Gastroesophageal sphincter (tissue), 4 donors: ENCODE measurements at regions not wholly inside any gene's neighbourhood (a gene's known extent, or its start where the extent isn't known, plus 50 kb on each side); places are given as distances from the start of the nearest gene placed in this dataset.

Experiments
- ATAC-seq: fragments of 150-250 bp; one replicate; pipeline ENCODE4 v1.9.1; 2016; ENCODE audit warnings: mild to moderate bottlenecking, moderate library complexity
- H3K27ac ChIP-seq, 4 donors: fragments of 200-600 bp; sonication (generic) in 3 of 4; 1 replicate in 3 of 4; 2 replicates in 1 of 4; pipeline ENCODE4 v1.5.1; 2016 to 2019
- H3K27me3 ChIP-seq: fragments of 200-600 bp; sonication (generic); one replicate; pipeline ENCODE4 v1.5.1; 2019
- H3K36me3 ChIP-seq, 2 donors: fragments of 200-600 bp; sonication (generic); one replicate each; pipeline ENCODE4 v1.5.1; 2019; ENCODE audit warnings: control low read depth in 1 of 2
- H3K4me1 ChIP-seq, 3 donors: fragments of 200-600 bp; sonication (generic); 1 replicate in 2 of 3; 2 replicates in 1 of 3; pipeline ENCODE4 v1.5.1; 2016 to 2019; ENCODE audit warnings: control low read depth in 2 of 3
- H3K4me3 ChIP-seq, 2 donors: fragments of 200-600 bp; sonication (generic); one replicate each; pipeline ENCODE4 v1.5.1; 2019; ENCODE audit warnings: mild to moderate bottlenecking in 1 of 2, moderate library complexity in 1 of 2
- H3K9me3 ChIP-seq, 3 donors: fragments of 200-600 bp; sonication (generic); one replicate each; pipeline ENCODE4 v1.5.1; 2017 to 2019; ENCODE audit warnings: control low read depth in 2 of 3
- EP300 ChIP-seq: sonication (generic); formaldehyde crosslinking; IDR thresholded peaks from one replicate; pipeline ENCODE4 v1.6.1; 2017; ENCODE audit warnings: antibody characterized with exemption, mild to moderate bottlenecking
- POLR2A ChIP-seq, 2 donors: fragments of 450-650 bp; IDR thresholded peaks; one replicate each; pipeline ENCODE4 v1.6.1; 2017; ENCODE audit warnings: antibody characterized with exemption in 2 of 2, mild to moderate bottlenecking in 2 of 2, moderate library complexity in 1 of 2
- POLR2AphosphoS5 ChIP-seq: sonication (generic); formaldehyde crosslinking; IDR thresholded peaks from one replicate; pipeline ENCODE4 v1.6.1; 2017; ENCODE audit warnings: antibody characterized with exemption
- WGBS, 2 donors: methylation state at CpG; one replicate each; pipeline ENCODE4 v1.1.5; 2018; ENCODE audit warnings: low coverage in 1 of 2; 5-methylcytosine and 5-hydroxymethylcytosine counted together
- TF ChIP-seq, protein P1 (sequence below), 4 experiments: fragments of 200-600 bp in 2 of 4; fragments of 450-650 bp in 2 of 4; sonication (generic) in 1 of 4; IDR thresholded peaks; one replicate each; pipeline ENCODE4 v1.5.1; 2017 to 2019; ENCODE audit warnings: antibody characterized with exemption in 4 of 4, mild to moderate bottlenecking in 2 of 4, moderate library complexity in 2 of 4

DNA sequence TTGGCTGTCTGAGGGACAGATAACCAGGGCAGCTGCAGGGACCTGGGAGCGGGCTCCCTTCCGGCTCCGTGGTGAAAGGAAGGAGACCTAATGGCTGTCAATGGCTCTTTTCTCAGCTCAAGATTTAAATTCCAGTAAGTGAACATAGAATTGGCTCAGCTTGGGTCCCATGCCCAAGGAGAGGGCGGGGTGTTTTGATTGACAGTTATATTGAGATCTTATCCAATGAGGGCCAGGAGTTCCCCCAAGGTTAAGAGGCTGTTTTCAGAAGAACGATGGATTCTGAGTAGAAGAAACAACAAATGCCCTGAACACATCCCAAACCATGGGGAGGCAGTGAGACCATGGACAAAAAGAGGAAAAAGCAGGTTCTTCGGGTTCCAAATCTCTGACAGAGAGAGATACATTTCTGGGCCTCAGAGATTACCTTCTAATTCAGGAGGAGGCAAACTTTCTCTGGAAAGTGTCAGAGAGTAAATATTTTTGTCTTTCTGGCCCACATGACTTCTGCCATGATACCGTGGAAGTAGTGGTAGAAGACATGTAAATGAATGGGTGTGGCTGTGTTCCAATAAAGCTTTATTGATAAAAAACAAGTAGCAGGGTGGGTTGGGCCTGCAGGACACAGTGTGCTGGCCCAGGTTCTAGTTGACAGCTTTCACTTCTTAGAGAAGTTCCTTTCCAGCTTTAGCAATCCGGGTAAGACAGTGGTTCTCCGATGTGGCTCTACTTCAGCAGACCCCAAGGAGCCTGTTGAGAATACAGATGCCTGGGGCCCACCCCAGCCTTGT lies 219.6 kb downstream of the RPS24 start:
- WGBS, 2 donors: 71 to 87% methylated on average over 5 to 9 of the region's 9 CpGs
- no peak overlapping the region for H3K27ac ChIP-seq
- H3K4me1 ChIP-seq: peaks cover 0 to 27% (median 10%) of the 10 kb centered on the region in 3 donors
- no peak overlapping the region for H3K4me3 ChIP-seq
- TF ChIP-seq, protein P1, sequence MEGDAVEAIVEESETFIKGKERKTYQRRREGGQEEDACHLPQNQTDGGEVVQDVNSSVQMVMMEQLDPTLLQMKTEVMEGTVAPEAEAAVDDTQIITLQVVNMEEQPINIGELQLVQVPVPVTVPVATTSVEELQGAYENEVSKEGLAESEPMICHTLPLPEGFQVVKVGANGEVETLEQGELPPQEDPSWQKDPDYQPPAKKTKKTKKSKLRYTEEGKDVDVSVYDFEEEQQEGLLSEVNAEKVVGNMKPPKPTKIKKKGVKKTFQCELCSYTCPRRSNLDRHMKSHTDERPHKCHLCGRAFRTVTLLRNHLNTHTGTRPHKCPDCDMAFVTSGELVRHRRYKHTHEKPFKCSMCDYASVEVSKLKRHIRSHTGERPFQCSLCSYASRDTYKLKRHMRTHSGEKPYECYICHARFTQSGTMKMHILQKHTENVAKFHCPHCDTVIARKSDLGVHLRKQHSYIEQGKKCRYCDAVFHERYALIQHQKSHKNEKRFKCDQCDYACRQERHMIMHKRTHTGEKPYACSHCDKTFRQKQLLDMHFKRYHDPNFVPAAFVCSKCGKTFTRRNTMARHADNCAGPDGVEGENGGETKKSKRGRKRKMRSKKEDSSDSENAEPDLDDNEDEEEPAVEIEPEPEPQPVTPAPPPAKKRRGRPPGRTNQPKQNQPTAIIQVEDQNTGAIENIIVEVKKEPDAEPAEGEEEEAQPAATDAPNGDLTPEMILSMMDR (IDR thresholded peaks at IDR 0.05): no peak
- TF ChIP-seq POLR2A (IDR thresholded peaks at IDR 0.05) (no peak), EP300 (no peak), POLR2AphosphoS5 (no peak)
- ATAC-seq: no peak
- no peaks in the 10 kb centered on the region for H3K9me3 ChIP-seq
- H3K36me3 ChIP-seq: no peaks in the 10 kb centered on the region
- H3K27me3 ChIP-seq: no peaks in the 10 kb centered on the region

DNA sequence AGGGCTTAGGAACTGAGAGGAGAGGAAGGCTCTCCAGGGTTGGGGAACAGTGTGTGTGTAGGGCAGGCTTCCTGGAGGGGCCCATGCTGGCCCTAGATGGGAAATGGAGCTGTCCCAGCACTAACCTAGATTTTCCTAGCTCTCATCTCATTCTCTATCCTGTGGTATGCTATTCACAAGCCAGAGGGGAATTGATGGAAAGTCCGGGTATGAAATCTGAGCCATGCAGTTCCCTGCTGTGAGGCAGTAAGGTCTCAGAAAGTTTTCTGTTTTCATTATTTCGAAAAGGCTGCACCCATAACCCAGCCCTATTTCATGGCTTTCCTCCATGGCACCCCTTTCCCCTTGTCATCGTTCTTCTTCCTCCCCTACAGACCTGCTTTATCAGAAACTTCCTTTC lies 220.3 kb downstream of the RPS24 start:
- peaks cover 0 to 20% (median 9%) of the 10 kb centered on the region in 3 donors for H3K4me1 ChIP-seq
- WGBS, 2 donors: 59 to 65% methylated on average over 2 to 3 of the region's 3 CpGs
- TF ChIP-seq, protein P1 (IDR thresholded peaks at IDR 0.05): no peak
- TF ChIP-seq POLR2A (IDR thresholded peaks at IDR 0.05): no peak
- TF ChIP-seq POLR2AphosphoS5: no peak
- TF ChIP-seq EP300: no peak
- H3K27ac ChIP-seq: no peak overlapping the region
- no peaks in the 10 kb centered on the region for H3K36me3 ChIP-seq
- H3K27me3 ChIP-seq: no peaks in the 10 kb centered on the region
- no peak for ATAC-seq
- H3K9me3 ChIP-seq: no peaks in the 10 kb centered on the region
- no peak overlapping the region for H3K4me3 ChIP-seq

DNA sequence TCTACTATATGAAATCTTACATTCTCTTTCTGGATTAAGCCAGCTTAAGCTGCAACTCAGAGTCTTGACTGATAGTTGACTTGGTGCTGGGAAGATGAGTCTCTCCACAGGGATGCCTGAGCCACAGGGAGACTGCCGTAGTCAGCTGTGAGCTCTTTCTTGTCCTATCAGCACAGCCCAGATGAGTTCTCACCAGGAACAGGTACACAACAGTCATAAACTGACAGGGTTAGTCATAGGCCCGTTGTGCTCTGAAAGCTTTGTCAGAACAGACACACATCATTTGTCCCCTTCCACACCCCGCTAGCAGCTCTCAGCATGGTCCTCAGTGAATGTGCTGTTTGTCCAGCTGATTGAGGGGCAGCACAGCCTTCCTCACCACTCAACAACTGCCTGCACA lies 221.6 kb downstream of the RPS24 start:
- Histone ChIP-seq H3K4me3 (no peak overlapping the region), H3K27me3 (no peaks in the 10 kb centered on the region), H3K36me3 (no peaks in the 10 kb centered on the region), H3K27ac (peak overlapping the region in 3 of 4 donors; percentile 68 to 80 (median 71)), H3K4me1 (peaks cover 0 to 17% (median 9%) of the 10 kb centered on the region in 3 donors), H3K9me3 (no peaks in the 10 kb centered on the region)
- WGBS, 2 donors: 67 to 72% methylated on average over 1 to 2 of the region's 3 CpGs
- TF ChIP-seq, protein P1 (IDR thresholded peaks at IDR 0.05): no peak
- TF ChIP-seq POLR2A (IDR thresholded peaks at IDR 0.05) (no peak), POLR2AphosphoS5 (no peak), EP300 (no peak)
- no peak for ATAC-seq

GRCh38 chr10:78255796-78256638 lies 222.4 kb downstream of the RPS24 start:
- no peaks in the 10 kb centered on the region for H3K27me3 ChIP-seq
- no peaks in the 10 kb centered on the region for H3K36me3 ChIP-seq
- peak overlapping the region; percentile 10 to 80 (median 70) for H3K27ac ChIP-seq
- H3K4me3 ChIP-seq: no peak overlapping the region
- peak; percentile 94 for ATAC-seq
- 51% methylated on average over 9 of the region's 9 CpGs; no CpG with 5 or more reads in 1 of the 2 donors for WGBS, 2 donors
- peaks cover 0 to 17% (median 9%) of the 10 kb centered on the region in 3 donors for H3K4me1 ChIP-seq
- H3K9me3 ChIP-seq: no peaks in the 10 kb centered on the region
- TF ChIP-seq POLR2AphosphoS5: peak; percentile 95
- TF ChIP-seq, protein P1 (IDR thresholded peaks at IDR 0.05): no peak
- no peak for TF ChIP-seq POLR2A (IDR thresholded peaks at IDR 0.05)
- no peak for TF ChIP-seq EP300
